ENCODE measurements at regions not wholly inside any gene's neighbourhood (a gene's known extent, or its start where the extent isn't known, plus 50 kb on each side); places are given as distances from the start of the nearest gene placed in this dataset.

- ChIA-PET POLR2A (no interaction called here), CTCF (no interaction called here)
- Histone ChIP-seq H3K4me3 (ENCODE audit: low read depth, low read length) (no peak overlapping the region), H3K27me3 (ENCODE audit: control insufficient read depth, insufficient read depth, low read length) (no peaks in the 10 kb centered on the region), H3K27ac (ENCODE audit: low read depth, low read length) (no peak overlapping the region), H3K9me3 (ENCODE audit: control insufficient read depth, insufficient read depth, low read length) (no peaks in the 10 kb centered on the region)
- no peak for DNase-seq (ENCODE audit: low read depth, low spot score)
- no peak for TF ChIP-seq CTCF (IDR thresholded peaks at IDR 0.05; ENCODE audit: low read depth, low read length)
Observed at GRCh38 chr2:114170070-114170469, 272.4 kb upstream of the DPP10 start.

GRCh38 chr2:114175507-114175906, 266.9 kb upstream of the DPP10 start:
- no peak for TF ChIP-seq CTCF (IDR thresholded peaks at IDR 0.05; ENCODE audit: low read depth, low read length)
- no peaks in the 10 kb centered on the region for H3K9me3 ChIP-seq (ENCODE audit: control insufficient read depth, insufficient read depth, low read length)
- no peak for DNase-seq (ENCODE audit: low read depth, low spot score)
- POLR2A ChIA-PET: no interaction called here
- no peaks in the 10 kb centered on the region for H3K27me3 ChIP-seq (ENCODE audit: control insufficient read depth, insufficient read depth, low read length)
- CTCF ChIA-PET: no interaction called here
- H3K27ac ChIP-seq (ENCODE audit: low read depth, low read length): no peak overlapping the region
- no peak overlapping the region for H3K4me3 ChIP-seq (ENCODE audit: low read depth, low read length)

GRCh38 chr2:114185501-114185900, 256.9 kb upstream of the DPP10 start:
- TF ChIP-seq CTCF (IDR thresholded peaks at IDR 0.05; ENCODE audit: low read depth, low read length): no peak
- Histone ChIP-seq H3K27me3 (ENCODE audit: control insufficient read depth, insufficient read depth, low read length) (no peaks in the 10 kb centered on the region), H3K27ac (ENCODE audit: low read depth, low read length) (no peak overlapping the region), H3K4me3 (ENCODE audit: low read depth, low read length) (no peak overlapping the region), H3K9me3 (ENCODE audit: control insufficient read depth, insufficient read depth, low read length) (no peaks in the 10 kb centered on the region; the same call in 1 of the 2 replicates)
- ChIA-PET CTCF (no interaction called here), POLR2A (no interaction called here)
- DNase-seq (ENCODE audit: low read depth, low spot score): no peak

- POLR2A ChIA-PET: no interaction called here
- no peaks in the 10 kb centered on the region; the same call in 1 of the 2 replicates for H3K9me3 ChIP-seq (ENCODE audit: control insufficient read depth, insufficient read depth, low read length)
- H3K27ac ChIP-seq (ENCODE audit: low read depth, low read length): no peak overlapping the region
- no peak for DNase-seq (ENCODE audit: low read depth, low spot score)
- H3K4me3 ChIP-seq (ENCODE audit: low read depth, low read length): no peak overlapping the region
- no peak for TF ChIP-seq CTCF (IDR thresholded peaks at IDR 0.05; ENCODE audit: low read depth, low read length)
- CTCF ChIA-PET: no interaction called here
- no peaks in the 10 kb centered on the region for H3K27me3 ChIP-seq (ENCODE audit: control insufficient read depth, insufficient read depth, low read length)
Observed at GRCh38 chr2:114192362-114192761, 250.1 kb upstream of the DPP10 start.

- no peaks in the 10 kb centered on the region for H3K9me3 ChIP-seq (ENCODE audit: control insufficient read depth, insufficient read depth, low read length)
- H3K27ac ChIP-seq (ENCODE audit: low read depth, low read length): no peak overlapping the region
- CTCF ChIA-PET: no interaction called here
- POLR2A ChIA-PET: no interaction called here
- no peak for TF ChIP-seq CTCF (IDR thresholded peaks at IDR 0.05; ENCODE audit: low read depth, low read length)
- H3K27me3 ChIP-seq (ENCODE audit: control insufficient read depth, insufficient read depth, low read length): no peaks in the 10 kb centered on the region
- no peak overlapping the region for H3K4me3 ChIP-seq (ENCODE audit: low read depth, low read length)
- no peak for DNase-seq (ENCODE audit: low read depth, low spot score)
Observed at GRCh38 chr2:114201781-114202180, 240.7 kb upstream of the DPP10 start.
